ENCODE measurements at regions not wholly inside any gene's neighbourhood (a gene's known extent, or its start where the extent isn't known, plus 50 kb on each side); places are given as distances from the start of the nearest gene placed in this dataset.

- TF ChIP-seq RAD21 (IDR thresholded peaks at IDR 0.05; ENCODE audit: low read depth) (no peak), EP300 (IDR thresholded peaks at IDR 0.05; ENCODE audit: borderline replicate concordance) (no peak), EGR1 (IDR thresholded peaks at IDR 0.05) (no peak), TAF1 (IDR thresholded peaks at IDR 0.05; ENCODE audit: low read depth) (no peak), CEBPB (IDR thresholded peaks at IDR 0.05) (no peak), MAX (IDR thresholded peaks at IDR 0.05) (no peak), REST (IDR thresholded peaks at IDR 0.05; ENCODE audit: low read depth) (no peak), TEAD4 (IDR thresholded peaks at IDR 0.05) (no peak), NFIC (IDR thresholded peaks at IDR 0.05) (no peak), CREB1 (IDR thresholded peaks at IDR 0.05; ENCODE audit: low read depth) (no peak), TCF12 (IDR thresholded peaks at IDR 0.05; ENCODE audit: low read depth) (no peak), ZBTB7A (IDR thresholded peaks at IDR 0.05; ENCODE audit: low read depth) (no peak), FOXM1 (IDR thresholded peaks at IDR 0.05; ENCODE audit: borderline replicate concordance, low read depth) (no peak), USF1 (IDR thresholded peaks at IDR 0.05) (no peak), YY1 (IDR thresholded peaks at IDR 0.05; ENCODE audit: low read depth) (no peak)
These were observed 204.8 kb downstream of the HAPSTR1 start for GRCh38 chr16:9296271-9296590.

GRCh38 chr16:9297437-9298113 lies 206.1 kb downstream of the HAPSTR1 start:
- TF ChIP-seq TEAD4 (IDR thresholded peaks at IDR 0.05): no peak
- peak; percentile 83 for TF ChIP-seq USF1 (IDR thresholded peaks at IDR 0.05)
- TF ChIP-seq CEBPB (IDR thresholded peaks at IDR 0.05): no peak
- TF ChIP-seq TAF1 (IDR thresholded peaks at IDR 0.05; ENCODE audit: low read depth): no peak
- TF ChIP-seq RAD21 (IDR thresholded peaks at IDR 0.05; ENCODE audit: low read depth): peak; percentile 60
- no peak for TF ChIP-seq FOXM1 (IDR thresholded peaks at IDR 0.05; ENCODE audit: borderline replicate concordance, low read depth)
- TF ChIP-seq ZBTB7A (IDR thresholded peaks at IDR 0.05; ENCODE audit: low read depth): no peak
- no peak for TF ChIP-seq REST (IDR thresholded peaks at IDR 0.05; ENCODE audit: low read depth)
- no peak for TF ChIP-seq CREB1 (IDR thresholded peaks at IDR 0.05; ENCODE audit: low read depth)
- TF ChIP-seq EGR1 (IDR thresholded peaks at IDR 0.05): no peak
- no peak for TF ChIP-seq NFIC (IDR thresholded peaks at IDR 0.05)

GRCh38 chr16:9300252-9300651 lies 208.8 kb downstream of the HAPSTR1 start:
- TF ChIP-seq TAF1 (IDR thresholded peaks at IDR 0.05; ENCODE audit: low read depth) (no peak), ZBTB7A (IDR thresholded peaks at IDR 0.05; ENCODE audit: low read depth) (no peak), REST (IDR thresholded peaks at IDR 0.05; ENCODE audit: low read depth) (no peak), TCF12 (IDR thresholded peaks at IDR 0.05; ENCODE audit: low read depth) (no peak), EP300 (IDR thresholded peaks at IDR 0.05; ENCODE audit: borderline replicate concordance) (no peak), USF1 (IDR thresholded peaks at IDR 0.05) (no peak), FOXM1 (IDR thresholded peaks at IDR 0.05; ENCODE audit: borderline replicate concordance, low read depth) (no peak), CREB1 (IDR thresholded peaks at IDR 0.05; ENCODE audit: low read depth) (no peak)

GRCh38 chr16:9302072-9302471 lies 210.6 kb downstream of the HAPSTR1 start:
- TF ChIP-seq FOXM1 (IDR thresholded peaks at IDR 0.05; ENCODE audit: borderline replicate concordance, low read depth): no peak
- no peak for TF ChIP-seq TEAD4 (IDR thresholded peaks at IDR 0.05)
- no peak for TF ChIP-seq EP300 (IDR thresholded peaks at IDR 0.05; ENCODE audit: borderline replicate concordance)
- TF ChIP-seq YY1 (IDR thresholded peaks at IDR 0.05; ENCODE audit: low read depth): no peak
- no peak for TF ChIP-seq ZBTB7A (IDR thresholded peaks at IDR 0.05; ENCODE audit: low read depth)
- no peak for TF ChIP-seq TAF1 (IDR thresholded peaks at IDR 0.05; ENCODE audit: low read depth)
- TF ChIP-seq RAD21 (IDR thresholded peaks at IDR 0.05; ENCODE audit: low read depth): no peak
- TF ChIP-seq CEBPB (IDR thresholded peaks at IDR 0.05): no peak
- TF ChIP-seq CREB1 (IDR thresholded peaks at IDR 0.05; ENCODE audit: low read depth): no peak

Data from Ishikawa (cell line).